ENCODE measurements at regions not wholly inside any gene's neighbourhood (a gene's known extent, or its start where the extent isn't known, plus 50 kb on each side); places are given as distances from the start of the nearest gene placed in this dataset.

DNA sequence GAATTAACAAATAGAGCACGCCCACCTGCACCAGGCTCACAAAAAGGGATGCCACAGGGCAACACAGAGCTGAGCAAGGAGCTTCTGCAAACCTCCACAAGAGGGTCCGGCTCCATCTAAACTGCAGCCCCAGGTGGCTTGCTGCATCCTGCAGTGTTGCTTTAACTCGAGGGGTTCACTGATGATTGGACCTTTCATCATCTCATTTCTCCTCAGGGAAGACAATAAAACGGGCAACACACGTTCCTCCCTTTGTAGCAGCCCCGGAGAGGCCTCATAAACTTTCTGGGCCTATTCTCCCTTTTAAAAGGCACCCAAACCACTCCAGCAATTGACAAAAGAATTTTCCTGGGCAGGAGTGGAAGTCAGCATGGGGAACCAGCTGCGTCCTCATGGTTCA, 161.5 kb upstream of the CDH4 start:
- no peak for FAIRE-seq
- H3K27ac ChIP-seq (ENCODE audit: low read depth, low read length): no peak overlapping the region
- Mint-ChIP-seq H3K36me3 (ENCODE audit: low read depth, unreplicated experiment) (no peaks in the 10 kb centered on the region), H3K27ac (ENCODE audit: unreplicated experiment) (no peak overlapping the region), H3K27me3 (ENCODE audit: low read depth, unreplicated experiment) (peaks cover 29% of the 10 kb centered on the region), H3K4me1 (ENCODE audit: low read depth, unreplicated experiment) (no peaks in the 10 kb centered on the region), H3K4me3 (ENCODE audit: unreplicated experiment) (no peak overlapping the region), H3K9me3 (ENCODE audit: unreplicated experiment) (peaks cover 10% of the 10 kb centered on the region)
- DNase-seq (ENCODE audit: low read depth): no peak
- no peaks in the 10 kb centered on the region for H3K27me3 ChIP-seq (ENCODE audit: insufficient read depth, low read length)
- H4K20me1 ChIP-seq (ENCODE audit: insufficient read depth, low read length): no peaks in the 10 kb centered on the region
- peaks cover 4% of the 10 kb centered on the region for H3K9me3 ChIP-seq (ENCODE audit: insufficient read depth, low read depth, low read length)
- TF ChIP-seq EZH2 (IDR thresholded peaks at IDR 0.05; ENCODE audit: insufficient read depth, low read length): no peak
- TF ChIP-seq, protein P1, sequence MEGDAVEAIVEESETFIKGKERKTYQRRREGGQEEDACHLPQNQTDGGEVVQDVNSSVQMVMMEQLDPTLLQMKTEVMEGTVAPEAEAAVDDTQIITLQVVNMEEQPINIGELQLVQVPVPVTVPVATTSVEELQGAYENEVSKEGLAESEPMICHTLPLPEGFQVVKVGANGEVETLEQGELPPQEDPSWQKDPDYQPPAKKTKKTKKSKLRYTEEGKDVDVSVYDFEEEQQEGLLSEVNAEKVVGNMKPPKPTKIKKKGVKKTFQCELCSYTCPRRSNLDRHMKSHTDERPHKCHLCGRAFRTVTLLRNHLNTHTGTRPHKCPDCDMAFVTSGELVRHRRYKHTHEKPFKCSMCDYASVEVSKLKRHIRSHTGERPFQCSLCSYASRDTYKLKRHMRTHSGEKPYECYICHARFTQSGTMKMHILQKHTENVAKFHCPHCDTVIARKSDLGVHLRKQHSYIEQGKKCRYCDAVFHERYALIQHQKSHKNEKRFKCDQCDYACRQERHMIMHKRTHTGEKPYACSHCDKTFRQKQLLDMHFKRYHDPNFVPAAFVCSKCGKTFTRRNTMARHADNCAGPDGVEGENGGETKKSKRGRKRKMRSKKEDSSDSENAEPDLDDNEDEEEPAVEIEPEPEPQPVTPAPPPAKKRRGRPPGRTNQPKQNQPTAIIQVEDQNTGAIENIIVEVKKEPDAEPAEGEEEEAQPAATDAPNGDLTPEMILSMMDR (IDR thresholded peaks at IDR 0.05; ENCODE audit: insufficient read depth, low read depth, low read length): no peak
- no peak overlapping the region for H3K9ac ChIP-seq (ENCODE audit: low read length)
- H3K4me2 ChIP-seq (ENCODE audit: low read length): no peak overlapping the region
- H3K79me2 ChIP-seq (ENCODE audit: insufficient read depth, low read length): no peaks in the 10 kb centered on the region
- H2AFZ ChIP-seq (ENCODE audit: low read depth, low read length): no peak overlapping the region
- H3K36me3 ChIP-seq (ENCODE audit: insufficient read depth, low read length): no peaks in the 10 kb centered on the region
- no peaks in the 10 kb centered on the region for H3K4me1 ChIP-seq (ENCODE audit: insufficient read depth, low read length)
- H3K4me3 ChIP-seq (ENCODE audit: insufficient read depth, low read depth, low read length): no peak overlapping the region

DNA sequence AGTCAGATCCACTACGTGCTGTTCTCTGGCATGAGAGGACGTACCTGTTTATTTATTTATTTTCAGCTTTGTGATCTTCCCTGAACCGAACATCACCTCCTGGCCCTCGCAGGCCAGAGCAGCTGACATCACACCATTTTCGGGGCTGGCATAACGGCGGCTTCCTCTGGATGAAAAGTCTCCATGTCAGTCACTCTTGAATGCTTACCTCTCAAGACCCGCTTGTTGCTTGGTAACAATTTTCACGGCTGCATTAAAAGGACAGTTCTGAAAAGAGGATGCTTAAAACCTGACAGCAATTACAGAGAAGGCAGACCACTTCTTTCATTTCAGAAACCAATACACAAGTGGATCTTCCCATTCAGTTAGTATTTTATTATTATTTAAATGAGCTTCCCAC, 159.8 kb upstream of the CDH4 start:
- peaks cover 9% of the 10 kb centered on the region for H3K9me3 Mint-ChIP-seq (ENCODE audit: unreplicated experiment)
- H3K27me3 ChIP-seq (ENCODE audit: insufficient read depth, low read length): no peaks in the 10 kb centered on the region
- H3K4me1 ChIP-seq (ENCODE audit: insufficient read depth, low read length): no peaks in the 10 kb centered on the region
- H3K9ac ChIP-seq (ENCODE audit: low read length): no peak overlapping the region
- H3K27ac Mint-ChIP-seq (ENCODE audit: unreplicated experiment): no peak overlapping the region
- no peak overlapping the region for H3K4me3 ChIP-seq (ENCODE audit: insufficient read depth, low read depth, low read length)
- no peaks in the 10 kb centered on the region for H3K36me3 Mint-ChIP-seq (ENCODE audit: low read depth, unreplicated experiment)
- peaks cover 4% of the 10 kb centered on the region for H3K9me3 ChIP-seq (ENCODE audit: insufficient read depth, low read depth, low read length)
- no peaks in the 10 kb centered on the region for H4K20me1 ChIP-seq (ENCODE audit: insufficient read depth, low read length)
- H3K4me1 Mint-ChIP-seq (ENCODE audit: low read depth, unreplicated experiment): no peaks in the 10 kb centered on the region
- H3K4me3 Mint-ChIP-seq (ENCODE audit: unreplicated experiment): no peak overlapping the region
- peaks cover 22% of the 10 kb centered on the region for H3K27me3 Mint-ChIP-seq (ENCODE audit: low read depth, unreplicated experiment)
- H2AFZ ChIP-seq (ENCODE audit: low read depth, low read length): no peak overlapping the region
- H3K79me2 ChIP-seq (ENCODE audit: insufficient read depth, low read length): no peaks in the 10 kb centered on the region
- no peak for FAIRE-seq
- TF ChIP-seq, protein P1 (IDR thresholded peaks at IDR 0.05; ENCODE audit: insufficient read depth, low read depth, low read length): no peak
- H3K4me2 ChIP-seq (ENCODE audit: low read length): no peak overlapping the region
- H3K36me3 ChIP-seq (ENCODE audit: insufficient read depth, low read length): no peaks in the 10 kb centered on the region
- DNase-seq (ENCODE audit: low read depth): no peak
- no peak overlapping the region for H3K27ac ChIP-seq (ENCODE audit: low read depth, low read length)

DNA sequence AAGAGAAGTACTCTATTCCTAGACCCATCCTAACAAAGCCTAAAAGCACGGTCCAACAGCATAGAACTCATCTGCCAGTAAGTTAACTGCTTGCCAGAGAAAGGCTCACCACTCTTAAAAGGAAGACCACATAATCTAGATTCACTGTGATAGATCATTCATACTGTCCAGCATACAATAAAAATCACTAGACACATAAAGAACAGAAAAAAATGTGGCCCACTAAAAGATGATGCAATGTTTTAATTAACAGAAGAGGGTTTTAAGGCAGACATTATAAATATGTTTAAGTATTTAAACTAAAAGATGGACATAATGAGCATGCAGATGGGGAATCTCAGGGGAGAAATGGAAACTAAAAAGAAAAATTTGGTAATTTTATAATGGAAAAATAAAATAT, 157.5 kb upstream of the CDH4 start:
- H3K9ac ChIP-seq (ENCODE audit: low read length): no peak overlapping the region
- H3K4me1 ChIP-seq (ENCODE audit: insufficient read depth, low read length): no peaks in the 10 kb centered on the region
- Mint-ChIP-seq H3K36me3 (ENCODE audit: low read depth, unreplicated experiment) (no peaks in the 10 kb centered on the region), H3K27ac (ENCODE audit: unreplicated experiment) (no peak overlapping the region), H3K4me1 (ENCODE audit: low read depth, unreplicated experiment) (no peaks in the 10 kb centered on the region), H3K27me3 (ENCODE audit: low read depth, unreplicated experiment) (peaks cover 22% of the 10 kb centered on the region), H3K4me3 (ENCODE audit: unreplicated experiment) (no peak overlapping the region), H3K9me3 (ENCODE audit: unreplicated experiment) (peaks cover 9% of the 10 kb centered on the region)
- FAIRE-seq (no peak), DNase-seq (ENCODE audit: low read depth) (no peak)
- no peak overlapping the region for H3K27ac ChIP-seq (ENCODE audit: low read depth, low read length)
- H3K79me2 ChIP-seq (ENCODE audit: insufficient read depth, low read length): no peaks in the 10 kb centered on the region
- peaks cover 4% of the 10 kb centered on the region for H3K9me3 ChIP-seq (ENCODE audit: insufficient read depth, low read depth, low read length)
- no peaks in the 10 kb centered on the region for H4K20me1 ChIP-seq (ENCODE audit: insufficient read depth, low read length)
- no peak overlapping the region for H3K4me2 ChIP-seq (ENCODE audit: low read length)
- H3K36me3 ChIP-seq (ENCODE audit: insufficient read depth, low read length): no peaks in the 10 kb centered on the region
- H3K27me3 ChIP-seq (ENCODE audit: insufficient read depth, low read length): no peaks in the 10 kb centered on the region
- TF ChIP-seq, protein P1 (IDR thresholded peaks at IDR 0.05; ENCODE audit: insufficient read depth, low read depth, low read length): no peak
- H2AFZ ChIP-seq (ENCODE audit: low read depth, low read length): no peak overlapping the region
- H3K4me3 ChIP-seq (ENCODE audit: insufficient read depth, low read depth, low read length): no peak overlapping the region

Data from astrocyte (in vitro differentiated cells and primary cell).